BLaER1 treated with 17β-estradiol and CSF1 and Interleukin-3, amounts not matched to agents 10 nM and 100 nM (cell line): ENCODE measurements at regions not wholly inside any gene's neighbourhood (a gene's known extent, or its start where the extent isn't known, plus 50 kb on each side); places are given as distances from the start of the nearest gene placed in this dataset.

Experiments used
- H3K27ac ChIP-seq, 11 experiments: shearing (Covaris generic); formaldehyde crosslinking; 2 replicates each; pipeline ENCODE4 v1.8.1; 2022
- H3K27me3 ChIP-seq, 11 experiments: shearing (Covaris generic); formaldehyde crosslinking; 2 replicates each; pipeline ENCODE4 v1.8.1; 2022
- H3K36me3 ChIP-seq, 11 experiments: shearing (Covaris generic); formaldehyde crosslinking; 2 replicates each; pipeline ENCODE4 v1.8.1; 2022
- H3K4me1 ChIP-seq, 10 experiments: shearing (Covaris generic); formaldehyde crosslinking; 2 replicates each; pipeline ENCODE4 v1.8.1; 2022
- H3K4me2 ChIP-seq, 11 experiments: shearing (Covaris generic); formaldehyde crosslinking; 2 replicates each; pipeline ENCODE4 v1.8.1; 2022
- H3K4me3 ChIP-seq, 10 experiments: shearing (Covaris generic); formaldehyde crosslinking; 2 replicates each; pipeline ENCODE4 v1.8.1; 2022
- H3K9ac ChIP-seq, 11 experiments: shearing (Covaris generic); formaldehyde crosslinking; 2 replicates each; pipeline ENCODE4 v1.8.1; 2022
- H3K9me3 ChIP-seq, 11 experiments: shearing (Covaris generic); formaldehyde crosslinking; replicated peaks in 1 of 11; 2 replicates each; pipeline ENCODE4 v1.8.1; 2022
- H4K20me1 ChIP-seq, 11 experiments: shearing (Covaris generic); formaldehyde crosslinking; 2 replicates each; pipeline ENCODE4 v1.8.1; 2022
- Cebpa-rat ChIP-seq, 11 experiments: shearing (Covaris generic); IDR thresholded peaks; 2 replicates each; pipeline ENCODE4 v1.8.1; 2022

- H3K9me3 ChIP-seq = peaks cover 10 to 27% (median 20%) of the 10 kb centered on the region in 11 experiments; a peak in 21 of 22 replicates
- H3K9ac ChIP-seq = no peak overlapping the region
- no peak overlapping the region for H3K4me2 ChIP-seq
- H4K20me1 ChIP-seq = no peaks in the 10 kb centered on the region
- H3K27ac ChIP-seq = no peak overlapping the region
- H3K27me3 ChIP-seq = no peaks in the 10 kb centered on the region
- H3K36me3 ChIP-seq = no peaks in the 10 kb centered on the region
- TF ChIP-seq Cebpa-rat (IDR thresholded peaks at IDR 0.05) = no peak
- H3K4me3 ChIP-seq = no peak overlapping the region
- H3K4me1 ChIP-seq = no peaks in the 10 kb centered on the region
These were observed 333.3 kb upstream of the KYNU start for GRCh38 chr2:142544173-142544572.

DNA sequence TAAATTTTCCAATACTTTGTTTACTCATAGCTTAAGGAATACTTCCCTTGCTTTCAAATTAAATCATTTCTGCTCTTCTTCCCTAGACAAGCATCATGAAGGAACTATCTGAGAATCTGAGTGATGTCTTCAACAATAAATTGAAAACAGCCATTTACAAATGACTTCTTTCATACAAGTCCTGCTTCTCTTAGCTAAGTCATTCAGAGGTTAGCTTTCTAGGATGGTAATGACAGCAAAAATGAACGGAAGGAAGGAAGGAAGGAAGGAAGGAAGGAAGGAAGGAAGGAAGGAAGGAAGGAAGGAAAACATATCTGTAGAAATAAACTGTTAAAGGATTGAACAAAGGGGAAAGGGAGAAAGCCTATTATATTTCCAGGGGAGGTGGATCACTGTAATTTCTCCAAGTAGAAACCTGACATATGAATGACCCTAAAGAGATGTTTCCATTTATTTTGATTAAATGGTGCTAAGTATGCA, 335.0 kb upstream of the KYNU start:
- Histone ChIP-seq H3K9ac (no peak overlapping the region), H3K4me1 (no peaks in the 10 kb centered on the region)

GRCh38 chr2:142536966-142537365, 340.5 kb upstream of the KYNU start:
- Histone ChIP-seq H4K20me1 (no peaks in the 10 kb centered on the region), H3K4me2 (no peak overlapping the region), H3K9ac (no peak overlapping the region), H3K4me3 (no peak overlapping the region), H3K27me3 (no peaks in the 10 kb centered on the region), H3K27ac (no peak overlapping the region), H3K9me3 (peaks cover 0 to 3% (median 0%) of the 10 kb centered on the region in 11 experiments; a peak in 1 of 22 replicates), H3K4me1 (peaks cover 0 to 6% (median 0%) of the 10 kb centered on the region in 10 experiments; a peak in 2 of 20 replicates), H3K36me3 (no peaks in the 10 kb centered on the region)
- no peak for TF ChIP-seq Cebpa-rat (IDR thresholded peaks at IDR 0.05)

More for the DNA sequence above, 335.0 kb upstream of the KYNU start:
- Histone ChIP-seq H3K4me2 (0 out of 22 replicates have a peak overlapping the region, but pooled peaks of 1 of the 11 experiments have one; percentile 3), H4K20me1 (no peaks in the 10 kb centered on the region), H3K4me3 (no peak overlapping the region), H3K36me3 (no peaks in the 10 kb centered on the region), H3K27ac (no peak overlapping the region), H3K9me3 (peaks cover 8 to 19% (median 19%) of the 10 kb centered on the region in 11 experiments; a peak in 21 of 22 replicates), H3K27me3 (no peaks in the 10 kb centered on the region)
- TF ChIP-seq Cebpa-rat (IDR thresholded peaks at IDR 0.05) = no peak

DNA sequence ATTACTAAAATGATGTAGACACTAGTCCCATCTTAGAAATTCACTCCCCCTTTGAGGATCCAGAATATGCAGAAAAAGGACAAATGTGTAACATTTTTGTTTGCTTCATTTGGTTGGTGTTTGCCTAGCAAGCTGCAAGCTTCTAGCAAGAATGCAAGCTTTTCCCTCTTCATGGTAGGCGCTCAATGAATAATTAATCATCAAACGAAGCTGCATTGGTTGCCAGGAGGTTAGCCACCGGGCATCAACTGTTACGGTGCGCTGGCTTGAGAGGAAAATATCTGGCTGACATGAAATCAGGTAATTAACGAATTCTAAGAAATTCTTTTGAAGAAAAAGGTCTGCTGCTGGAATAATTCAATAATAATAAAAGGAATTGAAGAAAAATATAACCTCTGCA, 341.0 kb upstream of the KYNU start:
- H3K27me3 ChIP-seq = no peaks in the 10 kb centered on the region
- H3K9me3 ChIP-seq = peaks cover 0 to 7% (median 0%) of the 10 kb centered on the region in 11 experiments; a peak in 1 of 22 replicates
- H3K4me1 ChIP-seq = peaks cover 0 to 6% (median 0%) of the 10 kb centered on the region in 10 experiments; a peak in 2 of 20 replicates
- H3K27ac ChIP-seq = no peak overlapping the region
- no peak overlapping the region for H3K9ac ChIP-seq
- no peak for TF ChIP-seq Cebpa-rat (IDR thresholded peaks at IDR 0.05)
- H3K4me3 ChIP-seq = no peak overlapping the region
- no peaks in the 10 kb centered on the region for H4K20me1 ChIP-seq
- no peak overlapping the region for H3K4me2 ChIP-seq
- no peaks in the 10 kb centered on the region for H3K36me3 ChIP-seq

DNA sequence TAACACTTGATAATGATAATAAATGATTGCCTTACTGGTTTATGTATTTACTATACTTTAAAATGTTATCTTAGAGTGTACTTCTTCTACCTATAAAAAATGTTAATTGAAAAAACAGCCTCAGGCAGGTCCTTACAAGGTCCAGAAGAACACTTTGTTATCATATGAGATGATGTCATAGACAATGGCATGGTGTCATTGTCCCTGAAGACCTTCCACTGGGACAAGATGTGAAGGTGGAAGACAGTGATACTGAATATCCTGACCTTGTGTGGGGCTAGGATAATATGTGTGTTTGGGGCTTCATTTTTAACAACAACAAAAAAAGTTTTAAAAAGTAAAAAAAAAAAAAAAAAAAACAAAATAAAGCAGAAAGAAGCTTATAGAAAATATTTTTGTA, 342.2 kb upstream of the KYNU start:
- no peak for TF ChIP-seq Cebpa-rat (IDR thresholded peaks at IDR 0.05)
- peaks cover 0 to 7% (median 0%) of the 10 kb centered on the region in 11 experiments; a peak in 1 of 22 replicates for H3K9me3 ChIP-seq
- H3K4me2 ChIP-seq = no peak overlapping the region
- no peaks in the 10 kb centered on the region for H3K27me3 ChIP-seq
- H4K20me1 ChIP-seq = no peaks in the 10 kb centered on the region
- peaks cover 0 to 6% (median 0%) of the 10 kb centered on the region in 10 experiments; a peak in 2 of 20 replicates for H3K4me1 ChIP-seq
- no peak overlapping the region for H3K9ac ChIP-seq
- no peaks in the 10 kb centered on the region for H3K36me3 ChIP-seq
- H3K27ac ChIP-seq = no peak overlapping the region
- no peak overlapping the region for H3K4me3 ChIP-seq

DNA sequence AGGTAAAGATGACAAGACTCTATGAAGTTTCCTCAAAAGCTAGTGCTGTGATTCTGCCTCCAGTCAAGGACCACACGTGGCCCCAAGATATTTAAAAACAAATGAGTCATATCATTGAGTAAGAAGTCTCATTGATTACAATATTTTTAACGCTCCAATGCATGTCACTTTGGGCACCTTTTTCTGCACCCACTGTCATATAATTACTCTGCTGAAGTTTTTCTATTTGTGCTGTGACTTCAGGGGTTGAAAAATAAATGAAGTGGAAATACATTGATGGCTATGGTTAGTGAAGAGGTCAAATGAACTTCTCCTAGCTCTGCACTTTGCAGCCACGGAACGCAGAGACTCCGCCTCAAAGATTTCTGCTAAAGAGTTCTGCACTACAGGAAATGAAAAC, 344.3 kb upstream of the KYNU start:
- no peaks in the 10 kb centered on the region for H3K27me3 ChIP-seq

DNA sequence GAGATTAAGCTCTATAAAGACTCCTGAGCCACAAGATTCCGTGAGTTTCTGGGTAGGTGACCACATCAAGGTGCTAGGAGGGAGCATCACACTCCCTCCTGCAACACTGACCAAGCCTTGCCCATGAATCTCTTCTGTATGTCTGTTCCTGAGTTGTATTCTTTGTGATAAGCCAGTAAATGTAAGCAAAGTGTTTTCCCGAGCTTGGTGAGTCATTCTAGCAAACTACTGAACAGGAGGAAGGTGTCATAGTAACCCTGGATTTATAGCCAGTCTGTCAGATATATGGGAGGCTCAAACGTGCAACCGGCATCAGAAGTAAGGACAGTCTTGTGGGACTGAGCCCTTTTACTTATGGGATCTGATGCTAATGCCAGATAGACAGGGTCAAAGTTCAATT, 346.1 kb upstream of the KYNU start:
- Histone ChIP-seq H3K27ac (no peak overlapping the region), H3K4me2 (no peak overlapping the region), H3K9me3 (peaks cover 0 to 7% (median 0%) of the 10 kb centered on the region in 11 experiments; a peak in 1 of 22 replicates), H3K9ac (no peak overlapping the region), H3K36me3 (no peaks in the 10 kb centered on the region), H4K20me1 (no peaks in the 10 kb centered on the region), H3K4me3 (no peak overlapping the region), H3K4me1 (peaks cover 0 to 6% (median 0%) of the 10 kb centered on the region in 10 experiments; a peak in 2 of 20 replicates), H3K27me3 (no peaks in the 10 kb centered on the region)
- no peak for TF ChIP-seq Cebpa-rat (IDR thresholded peaks at IDR 0.05)

More for the DNA sequence above, 344.3 kb upstream of the KYNU start:
- Histone ChIP-seq H3K9ac (no peak overlapping the region), H3K4me3 (no peak overlapping the region), H3K27ac (no peak overlapping the region), H3K4me1 (peaks cover 0 to 6% (median 0%) of the 10 kb centered on the region in 10 experiments; a peak in 2 of 20 replicates), H3K4me2 (no peak overlapping the region), H3K9me3 (peaks cover 0 to 7% (median 0%) of the 10 kb centered on the region in 11 experiments; a peak in 1 of 22 replicates), H4K20me1 (no peaks in the 10 kb centered on the region), H3K36me3 (no peaks in the 10 kb centered on the region)
- TF ChIP-seq Cebpa-rat (IDR thresholded peaks at IDR 0.05) = no peak

GRCh38 chr2:142525720-142526119, 351.7 kb upstream of the KYNU start:
- Histone ChIP-seq H3K9ac (no peak overlapping the region), H3K27ac (no peak overlapping the region), H4K20me1 (no peaks in the 10 kb centered on the region), H3K27me3 (no peaks in the 10 kb centered on the region), H3K4me3 (no peak overlapping the region), H3K36me3 (no peaks in the 10 kb centered on the region), H3K4me1 (no peaks in the 10 kb centered on the region), H3K9me3 (no peaks in the 10 kb centered on the region), H3K4me2 (no peak overlapping the region)
- TF ChIP-seq Cebpa-rat (IDR thresholded peaks at IDR 0.05) = no peak

DNA sequence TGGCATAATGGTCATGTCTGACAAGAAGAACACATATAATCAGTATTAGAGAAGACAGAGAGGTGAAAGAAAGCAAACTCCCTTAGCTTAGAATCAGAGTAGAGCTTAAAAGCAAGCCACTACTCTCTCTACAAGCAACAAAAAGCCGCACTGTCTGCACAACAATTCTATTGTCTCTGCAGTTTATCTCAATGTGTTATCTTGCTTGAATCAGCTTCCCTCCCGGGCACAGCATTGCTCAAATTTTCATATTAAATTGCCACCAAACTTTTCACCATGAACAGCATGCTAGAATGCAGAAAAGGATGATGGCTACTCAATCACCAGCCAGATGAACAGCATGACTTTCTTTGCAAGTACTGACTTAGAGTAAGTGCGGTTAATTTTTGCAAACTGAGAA, 356.0 kb upstream of the KYNU start:
- Histone ChIP-seq H3K4me1 (no peaks in the 10 kb centered on the region), H3K4me2 (no peak overlapping the region), H3K27ac (no peak overlapping the region), H3K36me3 (no peaks in the 10 kb centered on the region), H3K4me3 (no peak overlapping the region), H4K20me1 (no peaks in the 10 kb centered on the region), H3K9me3 (no peaks in the 10 kb centered on the region), H3K9ac (no peak overlapping the region), H3K27me3 (no peaks in the 10 kb centered on the region)
- TF ChIP-seq Cebpa-rat (IDR thresholded peaks at IDR 0.05) = no peak

DNA sequence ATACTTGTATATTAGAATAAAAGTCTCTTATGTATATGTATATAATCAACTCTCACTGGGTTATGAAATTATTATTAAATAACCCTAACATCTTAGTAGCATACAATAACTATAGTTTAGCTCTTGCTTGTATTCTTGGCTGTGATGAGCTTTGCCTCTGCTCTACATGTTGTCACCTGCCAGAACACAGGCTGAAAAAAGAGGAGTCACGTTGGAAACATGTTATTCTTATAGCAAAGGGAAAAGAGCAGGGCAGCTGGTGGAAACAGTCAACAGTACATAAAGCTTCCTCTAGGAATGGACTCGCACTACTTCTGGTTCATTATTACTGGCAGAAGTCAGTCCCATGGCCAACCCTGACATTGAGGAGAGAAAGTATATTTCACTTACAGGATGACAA, 362.0 kb upstream of the KYNU start:
- no peaks in the 10 kb centered on the region for H3K9me3 ChIP-seq
- no peaks in the 10 kb centered on the region for H3K4me1 ChIP-seq
- H3K36me3 ChIP-seq = no peaks in the 10 kb centered on the region
- no peak overlapping the region for H3K4me2 ChIP-seq
- H3K9ac ChIP-seq = no peak overlapping the region
- TF ChIP-seq Cebpa-rat (IDR thresholded peaks at IDR 0.05) = no peak
- no peak overlapping the region for H3K27ac ChIP-seq
- no peaks in the 10 kb centered on the region for H4K20me1 ChIP-seq
- no peak overlapping the region for H3K4me3 ChIP-seq
- H3K27me3 ChIP-seq = no peaks in the 10 kb centered on the region
